Muscle layer of colon (tissue), 2 donors: ENCODE measurements at regions not wholly inside any gene's neighbourhood (a gene's known extent, or its start where the extent isn't known, plus 50 kb on each side); places are given as distances from the start of the nearest gene placed in this dataset.

Experiments used
- H3K27ac ChIP-seq: one replicate; pipeline ENCODE4 v1.7.0; 2013; ENCODE audit warnings: low read depth, mild to moderate bottlenecking, low read length, moderate library complexity
- H3K27me3 ChIP-seq, 2 donors: one replicate each; pipeline ENCODE4 v1.7.0; 2013; ENCODE audit warnings: low read length in 2 of 2, mild to moderate bottlenecking in 2 of 2; ENCODE audit not compliant: insufficient read depth in 2 of 2, control insufficient read depth in 1 of 2
- H3K36me3 ChIP-seq: one replicate; pipeline ENCODE4 v1.7.0; 2013; ENCODE audit warnings: mild to moderate bottlenecking, low read length; ENCODE audit not compliant: insufficient read depth
- H3K4me1 ChIP-seq: one replicate; pipeline ENCODE4 v1.7.0; 2013; ENCODE audit warnings: mild to moderate bottlenecking, low read length; ENCODE audit not compliant: insufficient read depth
- H3K4me3 ChIP-seq, 2 donors: one replicate each; pipeline ENCODE4 v1.7.0; 2013; ENCODE audit warnings: low read length in 2 of 2, low read depth in 1 of 2, mild to moderate bottlenecking in 1 of 2, moderate library complexity in 1 of 2
- H3K9ac ChIP-seq: one replicate; pipeline ENCODE4 v1.7.0; 2013; ENCODE audit warnings: low read length
- H3K9me3 ChIP-seq: one replicate; pipeline ENCODE4 v1.7.0; 2013; ENCODE audit warnings: mild to moderate bottlenecking, low read length
- donor health status: abdominal sarcoma.
- donor health status: Adenocarcinoma of cecum.

DNA sequence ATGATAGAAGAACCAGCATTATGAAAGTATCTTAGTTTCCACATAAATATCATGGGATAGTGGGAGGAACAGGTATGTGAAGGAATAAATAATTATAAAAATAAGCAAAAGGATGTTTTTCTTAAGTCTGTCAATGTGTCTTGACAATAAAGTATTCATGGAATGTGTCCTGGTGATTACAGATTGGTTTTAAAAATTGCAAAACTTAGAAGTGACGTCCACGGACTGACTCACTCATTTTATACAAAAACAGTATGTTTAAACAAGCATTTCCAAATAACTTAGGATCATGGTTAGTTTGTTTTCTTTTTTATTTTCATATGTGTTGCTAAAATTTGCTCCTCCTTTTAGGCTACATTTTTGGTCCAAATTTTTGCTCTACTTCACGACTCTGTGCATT is 687.0 kb upstream of the NECTIN3 start:
- H3K4me1 ChIP-seq: no peaks in the 10 kb centered on the region
- no peak overlapping the region for H3K4me3 ChIP-seq
- H3K27ac ChIP-seq: no peak overlapping the region
- H3K9me3 ChIP-seq: no peaks in the 10 kb centered on the region
- H3K27me3 ChIP-seq: no peaks in the 10 kb centered on the region
- H3K9ac ChIP-seq: no peak overlapping the region
- no peaks in the 10 kb centered on the region for H3K36me3 ChIP-seq

DNA sequence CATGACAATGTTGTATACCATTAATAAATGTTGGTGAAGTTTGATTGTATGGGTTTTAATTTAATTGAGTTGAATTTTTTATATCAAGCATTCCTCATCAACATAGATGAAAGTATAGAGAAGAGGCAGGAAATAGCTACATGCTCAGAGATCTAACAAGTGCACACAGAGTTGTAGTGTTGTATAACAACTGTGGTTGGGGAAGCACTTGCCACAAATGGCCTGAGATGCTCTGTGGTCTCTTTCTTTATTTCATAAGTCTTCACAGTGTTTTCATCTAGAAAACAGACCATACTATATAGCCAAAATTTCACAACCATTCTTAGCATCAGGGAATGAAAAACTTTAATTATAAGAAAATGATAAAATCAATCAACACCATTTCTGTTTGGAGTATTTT is 682.6 kb upstream of the NECTIN3 start:
- Histone ChIP-seq H3K9ac (no peak overlapping the region), H3K4me1 (no peaks in the 10 kb centered on the region), H3K36me3 (no peaks in the 10 kb centered on the region), H3K4me3 (no peak overlapping the region), H3K27me3 (no peaks in the 10 kb centered on the region), H3K9me3 (no peaks in the 10 kb centered on the region), H3K27ac (no peak overlapping the region)

DNA sequence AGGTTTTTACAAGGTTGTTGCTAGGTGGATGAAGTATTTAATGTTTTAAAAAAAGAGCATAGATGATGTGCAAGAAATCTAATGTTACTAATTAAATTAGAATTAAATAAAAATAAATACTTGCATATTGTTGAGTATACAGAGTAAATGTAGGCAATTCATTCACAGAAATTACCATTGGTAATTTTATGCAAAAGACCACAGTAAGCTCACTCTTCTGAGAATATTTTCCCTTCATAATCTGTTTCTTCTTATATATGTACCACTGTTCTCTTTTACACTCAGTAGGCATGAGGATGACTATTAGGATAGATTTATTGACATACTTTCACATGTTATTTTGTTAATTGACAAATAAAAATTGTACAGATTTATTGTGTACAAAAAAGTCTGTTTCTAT is 681.2 kb upstream of the NECTIN3 start:
- Histone ChIP-seq H3K9ac (no peak overlapping the region), H3K4me1 (no peaks in the 10 kb centered on the region), H3K9me3 (no peaks in the 10 kb centered on the region), H3K27me3 (no peaks in the 10 kb centered on the region), H3K4me3 (no peak overlapping the region), H3K27ac (no peak overlapping the region), H3K36me3 (no peaks in the 10 kb centered on the region)

DNA sequence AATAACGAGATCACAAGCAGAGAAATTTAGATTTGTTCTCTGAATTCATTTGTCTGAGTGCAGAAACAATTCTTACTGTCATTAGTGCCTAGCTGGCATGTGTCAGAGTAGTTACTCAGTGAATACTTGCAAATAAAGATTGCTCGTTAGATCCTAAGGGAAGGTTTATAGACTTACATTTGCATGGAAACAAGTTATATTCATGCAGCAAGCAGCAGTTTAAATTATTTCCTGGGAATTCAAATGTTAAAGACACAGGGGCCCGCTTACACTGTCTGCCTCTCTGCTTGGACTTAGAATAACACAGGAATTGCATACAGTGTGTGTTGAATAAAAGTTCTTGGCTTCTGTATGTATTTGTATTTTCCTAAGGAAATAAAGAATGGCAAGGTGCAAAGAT is 680.6 kb upstream of the NECTIN3 start:
- Histone ChIP-seq H3K9ac (no peak overlapping the region), H3K27ac (no peak overlapping the region), H3K4me1 (no peaks in the 10 kb centered on the region), H3K4me3 (no peak overlapping the region), H3K36me3 (no peaks in the 10 kb centered on the region), H3K9me3 (no peaks in the 10 kb centered on the region), H3K27me3 (no peaks in the 10 kb centered on the region)

DNA sequence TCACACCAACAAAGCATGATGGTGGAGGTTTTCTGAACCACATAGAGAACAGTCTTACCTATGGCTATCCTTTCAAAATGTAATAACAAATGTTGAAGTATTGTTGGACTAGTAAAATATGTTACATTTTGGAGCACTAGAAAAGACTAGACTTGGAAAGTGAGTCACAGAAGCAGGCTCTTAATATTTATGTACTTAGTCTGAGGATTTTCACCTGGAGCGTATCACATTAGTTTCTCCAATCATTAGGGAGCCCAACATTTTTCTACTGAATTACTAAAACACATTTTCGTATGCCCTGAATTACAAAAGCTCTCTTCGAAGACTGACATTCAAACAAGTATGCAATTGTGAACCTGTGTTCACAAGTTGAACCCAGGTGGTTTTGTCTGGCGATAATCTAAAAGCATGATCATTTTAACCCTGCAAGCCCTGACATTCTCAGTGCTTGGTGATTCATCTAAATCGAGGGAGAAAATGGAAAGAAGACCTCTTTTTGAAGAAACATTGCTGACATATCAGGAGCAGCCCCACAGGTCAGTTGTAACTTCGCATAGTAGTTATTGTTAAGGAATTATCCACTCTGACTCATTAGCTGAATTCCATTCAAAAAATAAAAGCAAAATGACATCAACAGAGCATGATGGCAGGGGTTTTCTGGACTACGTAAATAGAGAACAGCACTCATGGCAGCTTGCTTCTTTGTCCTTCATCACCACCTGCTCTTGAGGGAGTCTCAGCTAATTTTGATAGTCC is 679.8 kb upstream of the NECTIN3 start:
- Histone ChIP-seq H3K4me3 (no peak overlapping the region), H3K9me3 (no peaks in the 10 kb centered on the region), H3K27me3 (no peaks in the 10 kb centered on the region), H3K36me3 (no peaks in the 10 kb centered on the region), H3K27ac (no peak overlapping the region), H3K9ac (no peak overlapping the region), H3K4me1 (no peaks in the 10 kb centered on the region)

DNA sequence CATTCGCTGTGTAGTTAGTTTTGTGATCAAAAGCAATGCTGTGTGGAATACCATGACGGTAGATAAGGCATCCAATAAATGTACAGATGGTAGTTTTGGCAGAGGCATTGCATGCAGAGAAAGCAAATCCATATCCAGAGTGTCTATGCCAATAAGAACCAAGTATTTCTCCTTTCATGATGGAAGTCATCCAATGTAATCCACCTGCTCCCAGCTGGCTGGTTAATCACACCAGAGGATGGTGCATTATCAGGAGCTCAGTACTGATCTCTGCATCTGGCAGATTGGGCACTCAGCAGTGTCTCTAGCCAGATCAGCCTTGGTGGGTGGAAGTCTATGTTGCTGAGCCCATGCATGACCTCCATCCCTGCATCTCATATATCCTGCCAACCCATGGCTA is 677.7 kb upstream of the NECTIN3 start:
- H3K27ac ChIP-seq: no peak overlapping the region
- no peaks in the 10 kb centered on the region for H3K36me3 ChIP-seq
- H3K27me3 ChIP-seq: no peaks in the 10 kb centered on the region
- H3K9me3 ChIP-seq: no peaks in the 10 kb centered on the region
- no peak overlapping the region for H3K9ac ChIP-seq
- no peak overlapping the region for H3K4me3 ChIP-seq
- H3K4me1 ChIP-seq: no peaks in the 10 kb centered on the region

DNA sequence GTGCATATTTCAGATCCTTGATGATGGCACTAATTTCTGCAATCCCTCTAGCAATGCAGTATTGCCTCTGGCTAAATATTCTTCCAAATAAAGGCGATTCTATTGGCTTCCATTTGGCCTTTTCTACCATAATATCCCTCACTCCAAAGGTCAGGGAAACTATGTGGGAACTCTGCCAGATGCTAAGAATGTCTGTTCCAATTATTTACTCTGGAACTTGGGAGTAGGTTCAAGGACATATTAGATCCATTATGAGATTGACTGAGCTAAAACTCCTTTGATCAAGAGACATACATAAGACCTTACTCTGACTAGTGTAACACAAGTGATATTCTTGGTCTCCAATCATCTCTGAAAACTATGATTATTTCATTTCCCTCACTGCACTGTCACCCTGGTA is 674.5 kb upstream of the NECTIN3 start:
- Histone ChIP-seq H3K9ac (no peak overlapping the region), H3K27ac (no peak overlapping the region), H3K27me3 (no peaks in the 10 kb centered on the region), H3K9me3 (no peaks in the 10 kb centered on the region), H3K36me3 (no peaks in the 10 kb centered on the region), H3K4me1 (no peaks in the 10 kb centered on the region), H3K4me3 (no peak overlapping the region)

DNA sequence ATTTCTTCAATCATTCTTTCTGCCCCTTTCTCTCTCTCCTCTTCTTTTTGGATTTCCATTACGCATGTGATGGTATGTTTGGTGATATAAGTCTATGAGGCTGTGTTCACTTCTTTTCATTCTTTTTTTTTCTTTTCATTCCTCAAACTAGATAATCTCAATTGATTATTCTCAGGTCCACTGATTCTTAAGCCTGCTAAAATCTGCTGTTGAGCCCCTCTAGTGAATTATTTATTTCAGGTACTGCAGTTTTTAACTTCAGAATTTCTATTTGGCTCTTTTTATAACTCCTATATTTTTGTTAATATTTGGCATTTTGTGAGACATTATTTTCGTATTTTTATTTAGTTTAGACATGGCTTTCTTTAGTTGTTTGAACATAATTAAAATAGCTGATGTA is 671.3 kb upstream of the NECTIN3 start:
- no peaks in the 10 kb centered on the region for H3K4me1 ChIP-seq

DNA sequence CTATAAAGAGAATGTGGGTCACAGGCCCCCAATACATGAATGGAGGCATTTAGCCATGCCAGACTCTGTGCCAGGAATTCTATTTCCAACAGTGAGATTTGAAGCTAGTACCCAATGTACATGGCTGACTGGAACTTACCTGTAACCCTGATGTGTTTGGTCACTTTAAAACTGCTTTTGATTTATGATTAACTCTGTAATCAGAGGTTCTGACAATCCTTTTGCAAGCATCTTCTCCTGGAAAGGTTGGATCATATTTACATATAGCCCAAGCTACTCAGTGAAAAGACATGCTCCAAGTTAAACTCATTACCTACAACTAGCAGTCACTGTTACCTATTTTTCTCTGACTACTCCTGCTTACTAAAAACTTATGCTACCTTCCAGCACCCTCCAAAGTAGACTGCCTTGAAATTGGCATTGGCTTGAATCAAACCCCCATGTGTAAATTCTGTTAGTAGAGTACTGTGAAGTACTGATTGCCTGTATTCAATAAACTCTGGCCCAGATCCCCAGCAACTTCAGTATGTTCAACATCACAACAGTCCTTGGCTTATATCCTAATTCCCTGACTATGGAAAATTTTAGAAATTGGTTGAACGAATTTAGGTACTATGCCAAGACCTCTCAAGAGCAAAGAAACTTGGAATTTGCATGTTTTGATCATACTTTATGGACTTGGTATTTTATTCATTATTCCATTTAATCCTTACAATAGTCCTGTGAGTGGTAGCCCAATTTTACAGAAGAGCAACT is 665.6 kb upstream of the NECTIN3 start:
- Histone ChIP-seq H3K27me3 (no peaks in the 10 kb centered on the region), H3K9ac (no peak overlapping the region), H3K4me3 (no peak overlapping the region), H3K9me3 (no peaks in the 10 kb centered on the region), H3K36me3 (no peaks in the 10 kb centered on the region), H3K4me1 (no peaks in the 10 kb centered on the region), H3K27ac (no peak overlapping the region)

More for the DNA sequence above, 671.3 kb upstream of the NECTIN3 start:
- Histone ChIP-seq H3K27me3 (no peaks in the 10 kb centered on the region), H3K27ac (no peak overlapping the region), H3K4me3 (no peak overlapping the region), H3K9ac (no peak overlapping the region), H3K36me3 (no peaks in the 10 kb centered on the region), H3K9me3 (no peaks in the 10 kb centered on the region)

DNA sequence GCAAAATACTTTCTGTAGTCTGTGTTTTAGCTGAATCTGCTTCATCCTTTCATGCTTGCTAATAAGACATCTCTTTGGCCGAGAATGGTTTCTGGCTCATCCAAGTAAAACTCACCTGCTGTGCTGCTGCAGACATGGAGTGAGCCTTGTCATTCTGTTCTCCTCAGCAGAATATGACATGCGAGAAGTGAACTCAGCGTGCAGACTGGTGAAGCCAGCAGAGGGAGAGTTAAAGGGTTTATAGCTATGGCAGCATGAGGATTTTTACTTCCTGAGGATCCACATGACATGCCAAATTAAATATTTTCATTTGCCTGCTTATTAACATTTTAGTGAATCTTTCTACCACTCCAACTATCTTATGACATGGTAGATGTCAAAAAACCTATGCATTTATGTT is 658.4 kb upstream of the NECTIN3 start:
- Histone ChIP-seq H3K4me1 (no peaks in the 10 kb centered on the region), H3K27ac (no peak overlapping the region), H3K9ac (no peak overlapping the region)

DNA sequence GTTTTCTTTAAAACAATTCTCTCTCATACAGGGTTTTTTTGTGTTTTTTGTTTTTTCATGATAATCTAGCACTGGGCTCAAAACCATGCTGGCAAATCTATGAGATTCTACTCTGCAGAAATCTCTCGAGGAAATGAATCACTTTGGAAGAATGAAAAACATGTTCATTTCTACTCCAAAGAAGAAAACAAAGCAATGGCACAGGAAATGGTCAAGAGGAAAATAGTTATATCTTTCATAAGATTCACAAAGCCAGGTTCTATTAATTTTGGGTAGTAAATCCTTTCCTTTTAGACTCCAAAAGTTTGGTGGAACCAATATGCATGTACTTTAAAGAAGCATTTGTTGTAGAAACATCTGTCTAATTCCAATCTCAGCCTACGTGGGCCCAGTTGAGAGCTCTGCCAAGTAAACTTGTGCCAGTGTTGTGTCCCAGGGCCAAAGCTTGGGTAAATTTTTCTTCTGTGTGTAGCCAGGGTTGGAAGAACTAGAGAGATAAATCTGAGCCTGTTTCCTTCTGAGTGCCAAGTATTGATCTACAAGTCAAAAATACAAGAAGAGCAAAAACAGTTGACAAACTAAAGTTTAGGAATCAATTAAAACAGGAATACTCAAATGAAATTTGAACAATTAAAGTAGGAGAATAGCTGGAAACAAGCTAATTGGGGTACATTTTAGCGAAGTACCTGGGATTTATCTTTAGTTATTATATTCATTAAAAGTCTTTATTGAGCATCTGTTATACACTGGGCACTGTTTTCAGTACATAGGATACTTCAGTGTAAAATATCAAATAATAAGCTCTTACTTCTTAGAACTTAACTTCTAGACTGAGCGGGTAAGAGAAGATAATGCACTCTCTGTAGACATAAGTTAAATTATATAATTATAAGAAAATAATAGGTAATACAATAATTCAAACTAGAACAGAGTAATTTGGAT is 657.5 kb upstream of the NECTIN3 start:
- no peak overlapping the region for H3K27ac ChIP-seq
- H3K4me1 ChIP-seq: no peaks in the 10 kb centered on the region
- H3K4me3 ChIP-seq: no peak overlapping the region
- no peaks in the 10 kb centered on the region for H3K36me3 ChIP-seq
- H3K27me3 ChIP-seq: no peaks in the 10 kb centered on the region
- H3K9ac ChIP-seq: no peak overlapping the region
- no peaks in the 10 kb centered on the region for H3K9me3 ChIP-seq

More for the DNA sequence above, 658.4 kb upstream of the NECTIN3 start:
- H3K36me3 ChIP-seq: no peaks in the 10 kb centered on the region
- H3K27me3 ChIP-seq: no peaks in the 10 kb centered on the region
- H3K9me3 ChIP-seq: no peaks in the 10 kb centered on the region
- no peak overlapping the region for H3K4me3 ChIP-seq
